LHCN-M2 (cell line): ENCODE measurements at regions not wholly inside any gene's neighbourhood (a gene's known extent, or its start where the extent isn't known, plus 50 kb on each side); places are given as distances from the start of the nearest gene placed in this dataset.
A peak's percentile ranks its signal among the peaks of the same experiment; 100 is the strongest.

ENCODE experiments used
- DNase-seq: peaks from one replicate; pipeline ENCODE4 v3.0.0-alpha.2; 2012; ENCODE audit warnings: low read depth

GRCh38 chr3:147934451-147935180 lies 525.5 kb downstream of the ZIC1 start:
- DNase-seq, result no peak

- DNase-seq, result peak; percentile 86
Measured at GRCh38 chr3:147937341-147937740, 528.2 kb downstream of the ZIC1 start.

DNA sequence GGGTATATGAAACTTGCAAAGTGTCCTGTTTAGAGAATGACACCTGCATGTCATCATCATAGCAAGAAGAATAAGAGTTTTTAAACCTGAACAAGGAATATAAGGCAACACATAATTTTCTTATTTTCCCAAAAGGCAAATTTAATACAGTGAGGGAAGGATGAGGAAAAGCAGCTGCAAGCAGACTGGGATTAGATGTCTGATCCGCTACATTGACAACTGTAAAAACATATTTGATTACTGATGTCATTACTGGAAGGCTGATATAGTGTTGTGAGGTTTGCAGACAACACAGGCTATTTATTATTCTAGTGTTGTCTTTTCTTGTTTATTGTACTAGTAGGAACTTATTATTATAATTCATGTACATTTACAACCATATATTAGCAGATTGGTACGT lies 528.7 kb downstream of the ZIC1 start:
- DNase-seq, result peak; percentile 91

- no peak for DNase-seq
Measured at GRCh38 chr3:147939425-147939824, 530.3 kb downstream of the ZIC1 start.

DNA sequence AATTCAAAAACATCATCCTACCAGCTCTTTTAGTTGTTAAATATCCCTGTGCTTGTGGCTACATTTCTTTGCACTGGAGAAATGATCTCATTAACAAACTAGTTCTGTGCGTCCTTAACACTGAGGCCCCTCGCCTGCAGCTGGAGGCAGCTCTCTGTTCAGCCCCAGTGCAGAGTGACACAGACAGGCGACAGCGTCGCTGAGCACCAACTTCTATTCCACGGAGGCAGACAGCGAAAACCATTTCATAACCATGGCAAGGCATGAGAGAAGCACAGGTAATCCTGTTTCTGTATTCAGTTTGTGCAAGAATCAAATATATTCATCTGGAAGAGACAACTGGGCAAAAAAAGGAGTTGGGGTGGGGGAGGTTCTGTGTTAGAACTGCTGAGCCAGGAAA lies 530.7 kb downstream of the ZIC1 start:
- DNase-seq, result peak; percentile 54

- DNase-seq, result peak; percentile 81
Measured at GRCh38 chr3:147940405-147941193, 531.4 kb downstream of the ZIC1 start.

DNA sequence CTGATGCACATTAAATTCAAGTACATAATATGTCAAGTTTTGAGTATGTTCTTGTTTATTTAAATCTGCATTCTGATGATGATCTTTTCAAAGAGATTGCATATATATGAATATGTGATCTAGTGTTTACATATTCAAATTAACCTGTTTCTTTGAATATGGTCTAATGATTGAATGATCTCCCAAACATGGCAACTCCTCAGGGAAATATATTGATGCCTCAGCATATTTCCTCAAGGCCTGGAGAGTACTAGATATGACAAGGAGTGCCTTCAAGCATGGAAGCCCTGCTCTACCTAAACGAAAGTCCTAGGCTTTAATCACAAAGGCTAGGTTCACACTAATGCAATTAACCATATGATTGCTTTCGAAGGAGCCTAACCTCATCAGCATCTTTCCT lies 532.8 kb downstream of the ZIC1 start:
- DNase-seq, result no peak

- DNase-seq, result peak; percentile 93
Measured at GRCh38 chr3:147943265-147943945, 534.2 kb downstream of the ZIC1 start.

- DNase-seq, result peak; percentile 96
Measured at GRCh38 chr3:147945968-147946519, 536.9 kb downstream of the ZIC1 start.

- DNase-seq, result no peak
Measured at GRCh38 chr3:147956615-147957014, 547.5 kb downstream of the ZIC1 start.

DNA sequence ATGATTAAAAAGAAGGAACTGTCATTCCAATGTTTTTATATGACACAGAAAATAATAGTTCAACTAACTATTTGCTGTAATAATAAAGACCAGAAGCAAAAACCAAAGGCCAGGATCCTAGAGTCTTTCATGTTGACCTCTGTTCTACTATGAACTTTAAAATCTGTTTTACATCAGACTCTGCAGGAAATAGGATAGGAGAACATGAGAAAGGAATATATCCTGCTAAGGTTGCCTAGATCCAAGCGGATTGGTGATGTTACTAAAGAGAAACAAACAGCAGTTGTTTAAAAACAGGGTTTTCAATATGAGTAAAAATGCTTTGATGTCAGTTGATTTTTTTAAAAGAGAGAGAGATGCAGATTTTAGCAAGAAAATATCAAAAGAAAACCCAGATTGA lies 549.6 kb downstream of the ZIC1 start:
- no peak for DNase-seq

DNA sequence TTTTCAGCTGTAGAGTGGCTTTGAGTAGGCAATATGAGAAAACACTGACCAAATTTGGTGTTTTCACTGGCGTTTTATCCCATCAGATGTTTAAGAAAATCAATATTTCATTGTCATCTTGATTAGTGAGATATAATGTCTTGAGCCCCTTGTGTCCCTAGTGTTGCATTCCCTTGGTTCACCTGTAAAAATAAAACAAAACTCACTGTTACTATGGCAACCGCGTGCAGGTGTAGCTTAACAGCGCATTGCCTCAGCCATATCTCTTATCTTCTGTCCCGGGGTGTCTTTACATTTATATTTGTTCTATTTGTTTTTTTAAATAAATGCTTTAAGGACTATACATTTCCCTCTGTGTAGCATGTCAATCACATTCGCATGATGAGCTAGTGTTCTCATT lies 551.6 kb downstream of the ZIC1 start:
- DNase-seq, result no peak

GRCh38 chr3:147962408-147963164 lies 553.4 kb downstream of the ZIC1 start:
- DNase-seq, result no peak

GRCh38 chr3:147963711-147964110 lies 554.5 kb downstream of the ZIC1 start:
- DNase-seq, result no peak

- no peak for DNase-seq
Measured at GRCh38 chr3:147975165-147975564, 566.0 kb downstream of the ZIC1 start.

DNA sequence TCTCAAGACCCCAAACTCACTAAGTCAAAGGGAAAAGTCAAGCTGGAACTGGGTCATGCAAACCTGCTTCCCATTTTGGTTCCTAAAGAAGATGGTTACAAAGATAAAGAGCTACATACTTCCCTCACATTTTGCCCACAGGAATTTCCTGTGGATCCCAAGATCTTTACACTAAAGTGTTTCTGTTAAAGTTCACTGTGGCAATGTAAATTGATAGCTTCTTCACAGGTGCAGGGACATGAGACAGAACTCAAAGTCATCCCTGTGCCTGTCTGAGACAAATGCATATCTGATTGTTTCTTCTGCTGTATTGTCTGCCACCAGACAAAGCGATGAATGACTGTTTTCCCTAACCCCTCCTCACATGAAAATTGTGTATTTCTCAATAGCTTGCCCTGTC lies 567.8 kb downstream of the ZIC1 start:
- DNase-seq, result peak; percentile 17

- no peak for DNase-seq
Measured at GRCh38 chr3:147987549-147987948, 578.4 kb downstream of the ZIC1 start.

DNA sequence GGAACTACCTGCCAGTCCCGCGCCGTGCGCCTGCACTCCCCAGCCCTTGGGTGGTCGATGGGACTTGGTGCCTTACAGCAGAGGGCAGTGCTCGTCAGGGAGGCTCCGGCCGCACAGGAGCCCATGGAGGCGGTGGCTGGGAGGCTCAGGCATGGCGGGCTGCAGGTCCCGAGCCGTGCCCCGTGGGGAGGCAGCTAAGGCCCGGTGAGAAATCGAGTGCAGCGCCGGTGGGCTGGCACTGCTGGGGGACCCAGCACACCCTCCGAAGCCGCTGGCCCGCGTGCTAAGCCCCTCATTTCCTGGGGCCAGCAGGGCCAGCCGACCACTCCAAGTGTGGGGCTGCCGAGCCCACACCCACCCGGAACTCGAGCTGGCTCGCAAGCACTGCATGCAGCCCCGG lies 580.2 kb downstream of the ZIC1 start:
- DNase-seq, result no peak

GRCh38 chr3:148002705-148003205 lies 593.6 kb downstream of the ZIC1 start:
- no peak for DNase-seq

DNA sequence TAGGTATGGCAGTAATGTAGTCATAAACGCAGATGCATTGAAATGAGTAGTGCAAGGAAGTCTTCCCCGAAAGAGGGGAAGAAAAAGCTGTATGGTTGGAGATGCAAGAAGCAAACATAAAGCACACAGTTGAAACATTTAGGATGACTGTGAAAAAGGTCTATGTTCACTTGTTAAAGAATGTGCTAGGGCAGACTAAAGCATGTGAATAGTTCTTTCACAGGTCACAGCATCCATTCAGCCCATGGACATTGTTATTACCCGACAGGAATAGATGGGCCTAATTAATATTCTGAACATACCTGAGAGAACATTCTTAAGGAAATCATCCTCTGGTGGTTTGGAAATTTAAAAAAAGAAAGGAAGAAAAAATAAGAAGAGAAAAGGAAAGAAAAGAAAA lies 595.2 kb downstream of the ZIC1 start:
- DNase-seq, result no peak

- no peak for DNase-seq
Measured at GRCh38 chr3:148005456-148005855, 596.3 kb downstream of the ZIC1 start.
